HG03097 (cell line): ENCODE measurements at regions not wholly inside any gene's neighbourhood (a gene's known extent, or its start where the extent isn't known, plus 50 kb on each side); places are given as distances from the start of the nearest gene placed in this dataset.

Experiments used
- ATAC-seq: cut with Tn5 transposase; IDR thresholded peaks from one replicate; pipeline ENCODE4 v1.9.1; 2021; ENCODE audit not compliant: unreplicated experiment, low FRiP score

GRCh38 chr3:124269619-124270018 lies 277.7 kb upstream of the ROPN1 start:
- ATAC-seq = no peak

- no peak for ATAC-seq
These were observed 280.8 kb upstream of the ROPN1 start for GRCh38 chr3:124272605-124273151.

- ATAC-seq = no peak
These were observed 281.7 kb upstream of the ROPN1 start for GRCh38 chr3:124273651-124274050.

GRCh38 chr3:124274051-124274450 lies 282.1 kb upstream of the ROPN1 start:
- no peak for ATAC-seq

- no peak for ATAC-seq
These were observed 283.5 kb upstream of the ROPN1 start for GRCh38 chr3:124275412-124275811.

GRCh38 chr3:124276133-124276532 lies 284.2 kb upstream of the ROPN1 start:
- ATAC-seq = no peak

- no peak for ATAC-seq
These were observed 284.7 kb upstream of the ROPN1 start for GRCh38 chr3:124276539-124277143.

GRCh38 chr3:124277144-124277890 lies 285.4 kb upstream of the ROPN1 start:
- ATAC-seq = no peak

GRCh38 chr3:124281453-124282316 lies 289.8 kb upstream of the ROPN1 start:
- no peak for ATAC-seq

GRCh38 chr3:124282751-124283651 lies 291.1 kb upstream of the ROPN1 start:
- ATAC-seq = no peak

- no peak for ATAC-seq
These were observed 291.7 kb upstream of the ROPN1 start for GRCh38 chr3:124283652-124284023.

- ATAC-seq = no peak
These were observed 297.1 kb upstream of the ROPN1 start for GRCh38 chr3:124288996-124289395.

- ATAC-seq = no peak
These were observed 299.1 kb upstream of the ROPN1 start for GRCh38 chr3:124291008-124291407.

- ATAC-seq = no peak
These were observed 300.4 kb upstream of the ROPN1 start for GRCh38 chr3:124292329-124292728.

- ATAC-seq = no peak
These were observed 301.7 kb upstream of the ROPN1 start for GRCh38 chr3:124293584-124293983.

GRCh38 chr3:124295362-124295761 lies 303.4 kb upstream of the ROPN1 start:
- no peak for ATAC-seq

- no peak for ATAC-seq
These were observed 304.5 kb upstream of the ROPN1 start for GRCh38 chr3:124296406-124296805.

GRCh38 chr3:124297062-124297980 lies 305.4 kb upstream of the ROPN1 start:
- no peak for ATAC-seq

GRCh38 chr3:124298301-124298700 lies 306.4 kb upstream of the ROPN1 start:
- ATAC-seq = no peak
